ENCODE measurements at regions not wholly inside any gene's neighbourhood (a gene's known extent, or its start where the extent isn't known, plus 50 kb on each side); places are given as distances from the start of the nearest gene placed in this dataset. TPM values are rescaled to one million over a fixed set of nuclear protein-coding genes. Genes with fewer than 3 reads are reported as not detected.

GRCh38 chr21:35099310-35099709 lies 50.2 kb upstream of the RUNX1 start:
- no peaks in the 10 kb centered on the region for H3K36me3 ChIP-seq (ENCODE audit: control insufficient read depth, insufficient read depth, low read length)
- BruUV-seq (replicated peaks), result no TSS peak

More at GRCh38 chr21:35099310-35099709, 50.2 kb upstream of the RUNX1 start:
- Histone ChIP-seq H3K4me1 (ENCODE audit: control insufficient read depth, insufficient read depth, low read length) (no peaks in the 10 kb centered on the region), H3K27ac (ENCODE audit: low read length) (no peak overlapping the region), H3K27me3 (ENCODE audit: control insufficient read depth, insufficient read depth, low read length) (no peaks in the 10 kb centered on the region), H3K4me3 (ENCODE audit: low read depth in 2 of 2, low read length in 2 of 2) (no peak overlapping the region), H3K9me3 (ENCODE audit: control insufficient read depth, insufficient read depth, low read depth, low read length) (no peaks in the 10 kb centered on the region)
- TF ChIP-seq POLR2AphosphoS5 (IDR thresholded peaks at IDR 0.05; ENCODE audit: low read depth, low read length), result no peak
- TF ChIP-seq SIN3A (IDR thresholded peaks at IDR 0.05; ENCODE audit: borderline replicate concordance, insufficient read depth, low read depth, low read length), result no peak
- TF ChIP-seq, protein P1, sequence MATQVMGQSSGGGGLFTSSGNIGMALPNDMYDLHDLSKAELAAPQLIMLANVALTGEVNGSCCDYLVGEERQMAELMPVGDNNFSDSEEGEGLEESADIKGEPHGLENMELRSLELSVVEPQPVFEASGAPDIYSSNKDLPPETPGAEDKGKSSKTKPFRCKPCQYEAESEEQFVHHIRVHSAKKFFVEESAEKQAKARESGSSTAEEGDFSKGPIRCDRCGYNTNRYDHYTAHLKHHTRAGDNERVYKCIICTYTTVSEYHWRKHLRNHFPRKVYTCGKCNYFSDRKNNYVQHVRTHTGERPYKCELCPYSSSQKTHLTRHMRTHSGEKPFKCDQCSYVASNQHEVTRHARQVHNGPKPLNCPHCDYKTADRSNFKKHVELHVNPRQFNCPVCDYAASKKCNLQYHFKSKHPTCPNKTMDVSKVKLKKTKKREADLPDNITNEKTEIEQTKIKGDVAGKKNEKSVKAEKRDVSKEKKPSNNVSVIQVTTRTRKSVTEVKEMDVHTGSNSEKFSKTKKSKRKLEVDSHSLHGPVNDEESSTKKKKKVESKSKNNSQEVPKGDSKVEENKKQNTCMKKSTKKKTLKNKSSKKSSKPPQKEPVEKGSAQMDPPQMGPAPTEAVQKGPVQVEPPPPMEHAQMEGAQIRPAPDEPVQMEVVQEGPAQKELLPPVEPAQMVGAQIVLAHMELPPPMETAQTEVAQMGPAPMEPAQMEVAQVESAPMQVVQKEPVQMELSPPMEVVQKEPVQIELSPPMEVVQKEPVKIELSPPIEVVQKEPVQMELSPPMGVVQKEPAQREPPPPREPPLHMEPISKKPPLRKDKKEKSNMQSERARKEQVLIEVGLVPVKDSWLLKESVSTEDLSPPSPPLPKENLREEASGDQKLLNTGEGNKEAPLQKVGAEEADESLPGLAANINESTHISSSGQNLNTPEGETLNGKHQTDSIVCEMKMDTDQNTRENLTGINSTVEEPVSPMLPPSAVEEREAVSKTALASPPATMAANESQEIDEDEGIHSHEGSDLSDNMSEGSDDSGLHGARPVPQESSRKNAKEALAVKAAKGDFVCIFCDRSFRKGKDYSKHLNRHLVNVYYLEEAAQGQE (IDR thresholded peaks at IDR 0.05; ENCODE audit: insufficient read depth in 1 of 2, low read depth in 2 of 2, low read length in 1 of 2), result no peak
- TF ChIP-seq TCF7L2 (IDR thresholded peaks at IDR 0.05; ENCODE audit: low read depth, low read length), result no peak
- no peak for TF ChIP-seq CTCF (IDR thresholded peaks at IDR 0.05)
- in situ Hi-C loops (cut with HindIII; ENCODE audit: low pct_unique_long_range_greater_than_20kb, low sequenced_read_pairs) (no loop called here), intact Hi-C loops (cut with micrococcal nuclease; ENCODE audit: unreplicated experiment) (no loop called here)
- ChIA-PET CTCF (no interaction called here), POLR2A (no interaction called here)
- ATAC-seq, result no peak
- no peak for DNase-seq (ENCODE audit: low read depth, low spot score)

Small RNAs in the stretch of these regions (microRNA-seq; reads per million reads assigned to microRNA genes)
- not detected for gene MIR802 (ENCODE audit: unreplicated experiment)
